ENCODE measurements at regions not wholly inside any gene's neighbourhood (a gene's known extent, or its start where the extent isn't known, plus 50 kb on each side); places are given as distances from the start of the nearest gene placed in this dataset.
"Not testable (repeated sequence)": the region's sequence is repeated elsewhere in the genome, so short reads cannot be mapped to it uniquely, and the experiment has no call there.

GRCh38 chr6:154611241-154611640 lies 100.8 kb upstream of the CNKSR3 start:
- Mint-ChIP-seq H3K9me3 (no peaks in the 10 kb centered on the region), H3K4me3 (no peak overlapping the region), H3K27me3 (peaks cover 3% of the 10 kb centered on the region), H3K27ac (peak overlapping the region; percentile 34), H3K4me1 (ENCODE audit: low read depth) (peaks cover 55% of the 10 kb centered on the region), H3K36me3 (ENCODE audit: low read depth) (no peaks in the 10 kb centered on the region)
- no peak for DNase-seq

- no peak overlapping the region for H3K4me3 Mint-ChIP-seq
- H3K27me3 Mint-ChIP-seq, result peaks cover 3% of the 10 kb centered on the region
- no peaks in the 10 kb centered on the region for H3K9me3 Mint-ChIP-seq
- no peaks in the 10 kb centered on the region for H3K36me3 Mint-ChIP-seq (ENCODE audit: low read depth)
- H3K27ac Mint-ChIP-seq, result no peak overlapping the region
- no peak for DNase-seq
- peaks cover 49% of the 10 kb centered on the region for H3K4me1 Mint-ChIP-seq (ENCODE audit: low read depth)
Observed at GRCh38 chr6:154611847-154612246, 101.4 kb upstream of the CNKSR3 start.

- Mint-ChIP-seq H3K9me3 (no peaks in the 10 kb centered on the region), H3K4me1 (ENCODE audit: low read depth) (peaks cover 35% of the 10 kb centered on the region), H3K4me3 (no peak overlapping the region), H3K36me3 (ENCODE audit: low read depth) (no peaks in the 10 kb centered on the region), H3K27ac (no peak overlapping the region), H3K27me3 (peaks cover 3% of the 10 kb centered on the region)
- no peak for DNase-seq
Observed at GRCh38 chr6:154613137-154613676, 102.7 kb upstream of the CNKSR3 start.

GRCh38 chr6:154614101-154614500 lies 103.6 kb upstream of the CNKSR3 start:
- peaks cover 31% of the 10 kb centered on the region for H3K4me1 Mint-ChIP-seq (ENCODE audit: low read depth)
- H3K27ac Mint-ChIP-seq, result no peak overlapping the region
- H3K27me3 Mint-ChIP-seq, result peaks cover 5% of the 10 kb centered on the region
- H3K36me3 Mint-ChIP-seq (ENCODE audit: low read depth), result no peaks in the 10 kb centered on the region
- H3K4me3 Mint-ChIP-seq, result no peak overlapping the region
- no peaks in the 10 kb centered on the region for H3K9me3 Mint-ChIP-seq
- DNase-seq, result no peak

- no peak for DNase-seq
- Mint-ChIP-seq H3K27me3 (peaks cover 5% of the 10 kb centered on the region), H3K27ac (no peak overlapping the region), H3K4me3 (no peak overlapping the region), H3K4me1 (ENCODE audit: low read depth) (peaks cover 33% of the 10 kb centered on the region), H3K36me3 (ENCODE audit: low read depth) (no peaks in the 10 kb centered on the region), H3K9me3 (no peaks in the 10 kb centered on the region)
Observed at GRCh38 chr6:154614641-154615040, 104.2 kb upstream of the CNKSR3 start.

- Mint-ChIP-seq H3K4me3 (no peak overlapping the region), H3K27ac (no peak overlapping the region), H3K9me3 (no peaks in the 10 kb centered on the region), H3K27me3 (peaks cover 2% of the 10 kb centered on the region), H3K4me1 (ENCODE audit: low read depth) (peaks cover 30% of the 10 kb centered on the region), H3K36me3 (ENCODE audit: low read depth) (no peaks in the 10 kb centered on the region)
- DNase-seq, result no peak
Observed at GRCh38 chr6:154615483-154616025, 105.1 kb upstream of the CNKSR3 start.

- Mint-ChIP-seq H3K9me3 (no peaks in the 10 kb centered on the region), H3K27me3 (peaks cover 2% of the 10 kb centered on the region), H3K27ac (no peak overlapping the region), H3K4me3 (no peak overlapping the region), H3K4me1 (ENCODE audit: low read depth) (peaks cover 19% of the 10 kb centered on the region), H3K36me3 (ENCODE audit: low read depth) (no peaks in the 10 kb centered on the region)
- no peak for DNase-seq
Observed at GRCh38 chr6:154617175-154617574, 106.7 kb upstream of the CNKSR3 start.

- peaks cover 6% of the 10 kb centered on the region for H3K9me3 Mint-ChIP-seq
Observed at GRCh38 chr6:154619146-154619545, 108.7 kb upstream of the CNKSR3 start.

GRCh38 chr6:154621686-154622085 lies 111.2 kb upstream of the CNKSR3 start:
- no peak for DNase-seq
- no peak overlapping the region for H3K4me3 Mint-ChIP-seq
- peaks cover 2% of the 10 kb centered on the region for H3K27me3 Mint-ChIP-seq
- peaks cover 6% of the 10 kb centered on the region for H3K4me1 Mint-ChIP-seq (ENCODE audit: low read depth)
- H3K27ac Mint-ChIP-seq, result no peak overlapping the region
- peaks cover 14% of the 10 kb centered on the region for H3K9me3 Mint-ChIP-seq
- no peaks in the 10 kb centered on the region for H3K36me3 Mint-ChIP-seq (ENCODE audit: low read depth)

More at GRCh38 chr6:154619146-154619545, 108.7 kb upstream of the CNKSR3 start:
- H3K27ac Mint-ChIP-seq, result no peak overlapping the region
- no peaks in the 10 kb centered on the region for H3K36me3 Mint-ChIP-seq (ENCODE audit: low read depth)
- H3K4me3 Mint-ChIP-seq, result no peak overlapping the region
- H3K27me3 Mint-ChIP-seq, result peaks cover 2% of the 10 kb centered on the region
- peaks cover 4% of the 10 kb centered on the region for H3K4me1 Mint-ChIP-seq (ENCODE audit: low read depth)
- no peak for DNase-seq

GRCh38 chr6:154622618-154623336 lies 110.4 kb upstream of the SCAF8 start:
- Mint-ChIP-seq H3K9me3 (peaks cover 14% of the 10 kb centered on the region), H3K4me3 (no peak overlapping the region), H3K27ac (no peak overlapping the region), H3K4me1 (ENCODE audit: low read depth) (peaks cover 6% of the 10 kb centered on the region), H3K27me3 (peaks cover 5% of the 10 kb centered on the region), H3K36me3 (ENCODE audit: low read depth) (no peaks in the 10 kb centered on the region)
- DNase-seq, result no peak

- Mint-ChIP-seq H3K4me1 (ENCODE audit: low read depth) (peaks cover 6% of the 10 kb centered on the region), H3K27me3 (peaks cover 5% of the 10 kb centered on the region), H3K36me3 (ENCODE audit: low read depth) (no peaks in the 10 kb centered on the region), H3K9me3 (peaks cover 14% of the 10 kb centered on the region), H3K4me3 (no peak overlapping the region), H3K27ac (no peak overlapping the region)
- DNase-seq, result no peak
Observed at GRCh38 chr6:154623391-154623790, 109.8 kb upstream of the SCAF8 start.

- DNase-seq, result no peak
- Mint-ChIP-seq H3K27ac (no peak overlapping the region), H3K4me1 (ENCODE audit: low read depth) (peaks cover 3% of the 10 kb centered on the region), H3K9me3 (peaks cover 14% of the 10 kb centered on the region), H3K4me3 (no peak overlapping the region), H3K36me3 (ENCODE audit: low read depth) (no peaks in the 10 kb centered on the region), H3K27me3 (peaks cover 6% of the 10 kb centered on the region)
Observed at GRCh38 chr6:154624038-154624599, 109.1 kb upstream of the SCAF8 start.

GRCh38 chr6:154624727-154625126 lies 108.5 kb upstream of the SCAF8 start:
- not testable (repeated sequence) for H3K27me3 Mint-ChIP-seq; DNase-seq; H3K27ac Mint-ChIP-seq; H3K4me3 Mint-ChIP-seq; H3K4me1 Mint-ChIP-seq (ENCODE audit: low read depth); H3K36me3 Mint-ChIP-seq (ENCODE audit: low read depth)
- H3K9me3 Mint-ChIP-seq, result peaks cover 14% of the 10 kb centered on the region

- Mint-ChIP-seq H3K36me3 (ENCODE audit: low read depth) (no peaks in the 10 kb centered on the region), H3K27me3 (peaks cover 8% of the 10 kb centered on the region), H3K4me3 (no peak overlapping the region), H3K27ac (no peak overlapping the region), H3K9me3 (peaks cover 14% of the 10 kb centered on the region), H3K4me1 (ENCODE audit: low read depth) (peaks cover 1% of the 10 kb centered on the region)
- no peak for DNase-seq
Observed at GRCh38 chr6:154625721-154626120, 107.5 kb upstream of the SCAF8 start.

- Mint-ChIP-seq H3K27ac (no peak overlapping the region), H3K9me3 (peaks cover 19% of the 10 kb centered on the region), H3K4me3 (no peak overlapping the region)
Observed at GRCh38 chr6:154629127-154629526, 104.1 kb upstream of the SCAF8 start.

More at GRCh38 chr6:154629127-154629526, 104.1 kb upstream of the SCAF8 start:
- no peaks in the 10 kb centered on the region for H3K36me3 Mint-ChIP-seq (ENCODE audit: low read depth)
- peaks cover 32% of the 10 kb centered on the region for H3K27me3 Mint-ChIP-seq
- peaks cover 1% of the 10 kb centered on the region for H3K4me1 Mint-ChIP-seq (ENCODE audit: low read depth)
- no peak for DNase-seq

Measured in activated T-cell treated with anti-CD3 and anti-CD28 coated beads, Interleukin-2, amount 50 U/mL, for 24 hours (primary cell).